IPS-18a (cell line): ENCODE measurements at regions not wholly inside any gene's neighbourhood (a gene's known extent, or its start where the extent isn't known, plus 50 kb on each side); places are given as distances from the start of the nearest gene placed in this dataset.

Source experiments
- H3K27ac ChIP-seq: one replicate; pipeline ENCODE4 v1.5.1; 2013; ENCODE audit warnings: low read length
- H3K27me3 ChIP-seq: one replicate; pipeline ENCODE4 v1.6.1; 2013; ENCODE audit warnings: mild to moderate bottlenecking, low read length; ENCODE audit not compliant: control insufficient read depth, insufficient read depth
- H3K36me3 ChIP-seq: one replicate; pipeline ENCODE4 v1.6.1; 2013; ENCODE audit warnings: low read depth, low read length; ENCODE audit not compliant: control insufficient read depth
- H3K4me1 ChIP-seq: one replicate; pipeline ENCODE4 v1.6.1; 2013; ENCODE audit warnings: low read depth, low read length; ENCODE audit not compliant: control insufficient read depth
- H3K4me3 ChIP-seq: one replicate; pipeline ENCODE4 v1.5.1; 2013; ENCODE audit warnings: low read length
- H3K9ac ChIP-seq: one replicate; pipeline ENCODE4 v1.6.1; 2013; ENCODE audit warnings: mild to moderate bottlenecking, low read length, moderate library complexity
- H3K9me3 ChIP-seq: one replicate; pipeline ENCODE4 v1.6.1; 2013; ENCODE audit warnings: low read depth, low read length; ENCODE audit not compliant: control insufficient read depth

DNA sequence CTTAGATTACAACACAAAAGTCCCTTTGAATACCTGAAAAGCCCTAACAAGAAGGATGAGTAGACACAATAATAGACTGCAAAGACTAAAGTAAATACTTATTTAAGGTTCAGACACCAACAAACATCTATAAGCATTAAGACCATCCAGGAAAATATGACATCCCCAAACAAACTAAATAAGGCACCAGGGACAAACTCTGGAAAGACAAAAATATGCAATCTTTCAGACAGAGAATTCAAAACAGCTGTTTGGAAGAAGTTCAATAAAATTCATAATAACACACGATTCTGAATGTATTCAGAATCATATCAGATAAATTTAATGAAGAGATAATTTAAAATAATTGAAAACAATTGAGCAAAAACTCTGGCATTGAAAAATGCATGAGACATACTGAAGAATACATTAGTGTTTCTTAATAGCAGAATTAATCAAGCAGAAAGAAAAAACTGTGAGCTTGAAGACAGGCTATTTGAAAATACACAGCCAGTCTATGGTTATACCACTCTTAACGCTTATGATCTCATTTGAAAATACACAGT, 1388.8 kb downstream of the DSC3 start:
- Histone ChIP-seq H3K9me3 (no peaks in the 10 kb centered on the region), H3K4me3 (no peak overlapping the region), H3K27ac (no peak overlapping the region), H3K4me1 (no peaks in the 10 kb centered on the region), H3K36me3 (no peaks in the 10 kb centered on the region), H3K27me3 (no peaks in the 10 kb centered on the region), H3K9ac (no peak overlapping the region)

DNA sequence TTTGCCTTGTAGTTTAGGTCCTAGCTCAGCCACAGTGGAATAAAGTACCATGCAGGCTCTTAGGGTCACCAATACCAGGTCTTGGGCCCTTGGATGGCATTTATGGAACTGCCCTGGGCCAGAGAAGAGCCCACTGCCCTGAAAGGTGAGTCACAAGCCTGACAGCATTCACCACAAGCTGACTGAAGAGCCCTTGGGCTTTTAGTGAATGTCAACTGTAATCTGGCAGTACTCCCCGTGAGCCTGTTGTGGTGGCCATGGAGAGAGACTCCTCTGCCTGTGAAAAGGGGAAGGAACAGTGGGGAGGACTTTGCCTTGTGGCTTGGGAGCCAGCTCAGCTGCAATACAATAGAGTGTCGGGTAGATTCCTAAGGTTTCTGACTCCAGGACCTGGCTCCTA, 1389.7 kb downstream of the DSC3 start:
- Histone ChIP-seq H3K4me1 (no peaks in the 10 kb centered on the region), H3K9me3 (no peaks in the 10 kb centered on the region), H3K4me3 (no peak overlapping the region), H3K27ac (no peak overlapping the region), H3K27me3 (no peaks in the 10 kb centered on the region), H3K9ac (no peak overlapping the region), H3K36me3 (no peaks in the 10 kb centered on the region)

DNA sequence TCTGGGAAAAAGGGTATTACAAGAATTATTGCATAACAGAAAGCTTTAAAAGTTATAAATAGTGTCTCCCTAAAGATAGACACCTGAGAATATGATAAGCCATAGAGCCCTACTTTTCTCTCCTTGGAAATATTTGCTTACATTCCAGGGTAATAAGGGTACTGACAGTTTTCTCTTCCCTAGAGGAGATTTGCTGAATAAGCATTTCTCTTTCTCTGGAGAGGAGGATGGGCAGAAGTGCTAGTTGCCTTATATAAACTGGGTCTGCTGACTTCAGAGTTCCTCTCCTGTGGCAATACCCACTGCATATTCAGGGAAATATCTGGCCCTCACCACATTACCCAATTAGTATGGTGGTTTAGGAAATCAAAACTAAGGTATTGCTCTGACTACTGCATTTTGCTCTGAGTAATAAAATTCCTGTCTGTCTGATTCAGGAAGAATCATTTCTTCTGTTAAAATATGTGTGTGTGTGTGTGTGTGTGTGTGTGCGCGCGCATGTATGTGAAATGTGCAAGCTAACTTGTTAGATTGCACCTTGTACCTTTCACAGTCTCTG, 1391.3 kb downstream of the DSC3 start:
- Histone ChIP-seq H3K9ac (no peak overlapping the region), H3K27me3 (no peaks in the 10 kb centered on the region), H3K4me3 (no peak overlapping the region), H3K36me3 (no peaks in the 10 kb centered on the region), H3K27ac (no peak overlapping the region), H3K4me1 (no peaks in the 10 kb centered on the region), H3K9me3 (no peaks in the 10 kb centered on the region)

GRCh38 chr18:29648891-29649290, 1393.7 kb downstream of the DSC3 start:
- Histone ChIP-seq H3K9ac (no peak overlapping the region), H3K9me3 (no peaks in the 10 kb centered on the region), H3K27ac (no peak overlapping the region), H3K27me3 (no peaks in the 10 kb centered on the region), H3K4me3 (no peak overlapping the region), H3K36me3 (no peaks in the 10 kb centered on the region), H3K4me1 (no peaks in the 10 kb centered on the region)

DNA sequence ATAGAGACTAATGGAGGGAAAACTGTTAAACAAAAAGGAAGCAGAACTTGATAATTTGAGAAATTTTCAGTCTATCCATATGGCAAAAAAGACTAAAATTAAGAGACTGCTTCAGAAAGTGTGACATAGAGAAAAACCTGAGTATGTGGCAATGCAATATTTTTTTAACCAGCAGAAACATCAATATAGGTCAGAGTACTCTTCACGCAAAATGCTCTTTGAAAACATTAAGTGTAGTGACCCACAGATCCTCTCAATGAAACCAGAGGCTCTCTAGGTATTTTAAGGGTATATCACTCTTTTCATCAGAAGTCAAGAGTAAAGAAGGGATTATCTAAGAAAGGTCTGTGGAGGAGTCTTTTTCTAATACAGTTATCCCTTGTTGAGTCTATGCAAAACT, 1394.8 kb downstream of the DSC3 start:
- Histone ChIP-seq H3K27me3 (no peaks in the 10 kb centered on the region), H3K9ac (no peak overlapping the region), H3K4me1 (no peaks in the 10 kb centered on the region), H3K9me3 (no peaks in the 10 kb centered on the region), H3K27ac (no peak overlapping the region), H3K36me3 (no peaks in the 10 kb centered on the region), H3K4me3 (no peak overlapping the region)

- no peak overlapping the region for H3K27ac ChIP-seq
- H3K9me3 ChIP-seq: no peaks in the 10 kb centered on the region
- no peak overlapping the region for H3K4me3 ChIP-seq
- no peak overlapping the region for H3K9ac ChIP-seq
- H3K27me3 ChIP-seq: no peaks in the 10 kb centered on the region
- H3K4me1 ChIP-seq: no peaks in the 10 kb centered on the region
- no peaks in the 10 kb centered on the region for H3K36me3 ChIP-seq
Observed at GRCh38 chr18:29644276-29644675, 1398.3 kb downstream of the DSC3 start.

- H3K4me1 ChIP-seq: no peaks in the 10 kb centered on the region
- no peak overlapping the region for H3K4me3 ChIP-seq
- no peaks in the 10 kb centered on the region for H3K9me3 ChIP-seq
Observed at GRCh38 chr18:29629493-29630036, 1413.0 kb downstream of the DSC3 start.

DNA sequence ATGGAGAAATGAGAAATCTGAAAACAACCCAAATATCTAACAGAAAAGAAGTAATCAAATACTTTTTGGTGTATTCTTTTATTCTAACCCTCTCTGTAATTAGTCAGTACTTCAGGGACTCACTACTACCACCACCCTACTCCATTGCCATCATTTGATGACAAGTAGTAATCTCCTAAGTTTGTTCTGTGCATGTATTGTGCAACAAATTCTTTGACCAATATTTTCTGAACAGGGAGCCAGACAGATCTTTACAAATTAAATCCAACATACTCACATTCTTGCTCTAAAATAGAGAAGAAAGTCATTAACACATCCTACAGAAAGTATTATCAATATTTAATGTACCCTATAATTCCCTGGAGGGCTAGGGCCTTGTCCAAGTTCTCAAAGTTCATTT, 1416.4 kb downstream of the DSC3 start:
- H3K27ac ChIP-seq: no peak overlapping the region
- H3K36me3 ChIP-seq: no peaks in the 10 kb centered on the region
- H3K4me1 ChIP-seq: no peaks in the 10 kb centered on the region
- H3K27me3 ChIP-seq: no peaks in the 10 kb centered on the region
- H3K9me3 ChIP-seq: no peaks in the 10 kb centered on the region
- no peak overlapping the region for H3K4me3 ChIP-seq
- H3K9ac ChIP-seq: no peak overlapping the region

More at GRCh38 chr18:29629493-29630036, 1413.0 kb downstream of the DSC3 start:
- Histone ChIP-seq H3K27me3 (no peaks in the 10 kb centered on the region), H3K36me3 (no peaks in the 10 kb centered on the region), H3K27ac (no peak overlapping the region), H3K9ac (no peak overlapping the region)

DNA sequence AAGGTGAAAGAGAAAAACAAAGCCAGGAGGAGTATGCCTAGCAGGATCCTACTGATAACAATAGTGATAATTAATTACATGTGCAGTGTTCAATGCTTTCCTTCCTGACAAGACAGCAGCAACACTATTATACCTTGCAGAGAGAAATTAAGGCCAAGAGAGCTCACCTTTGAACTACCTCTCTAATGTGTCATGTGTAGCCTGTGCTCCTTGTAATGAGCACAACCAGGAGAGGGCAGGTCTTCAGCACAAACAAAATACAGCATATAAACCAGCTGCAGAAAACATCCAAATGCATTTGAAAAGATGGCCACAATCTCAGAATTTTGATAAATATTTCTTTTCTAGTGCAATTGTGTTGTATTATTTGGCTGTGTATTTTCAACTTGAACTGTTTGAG, 1425.7 kb downstream of the DSC3 start:
- H3K36me3 ChIP-seq: no peaks in the 10 kb centered on the region
- H3K4me1 ChIP-seq: no peaks in the 10 kb centered on the region
- no peaks in the 10 kb centered on the region for H3K9me3 ChIP-seq
- no peak overlapping the region for H3K4me3 ChIP-seq
- H3K27ac ChIP-seq: no peak overlapping the region
- H3K27me3 ChIP-seq: no peaks in the 10 kb centered on the region
- no peak overlapping the region for H3K9ac ChIP-seq

- Histone ChIP-seq H3K27ac (no peak overlapping the region), H3K4me3 (no peak overlapping the region), H3K9ac (no peak overlapping the region), H3K4me1 (no peaks in the 10 kb centered on the region), H3K9me3 (peaks cover 13% of the 10 kb centered on the region), H3K36me3 (no peaks in the 10 kb centered on the region), H3K27me3 (no peaks in the 10 kb centered on the region)
Observed at GRCh38 chr18:29608982-29609381, 1432.1 kb upstream of the CDH2 start.

- Histone ChIP-seq H3K27me3 (no peaks in the 10 kb centered on the region), H3K9me3 (peaks cover 13% of the 10 kb centered on the region), H3K27ac (no peak overlapping the region), H3K4me3 (no peak overlapping the region), H3K4me1 (no peaks in the 10 kb centered on the region), H3K36me3 (no peaks in the 10 kb centered on the region), H3K9ac (no peak overlapping the region)
Observed at GRCh38 chr18:29605365-29605764, 1428.4 kb upstream of the CDH2 start.

GRCh38 chr18:29596959-29597358, 1420.0 kb upstream of the CDH2 start:
- H3K9ac ChIP-seq: no peak overlapping the region
- no peaks in the 10 kb centered on the region for H3K36me3 ChIP-seq
- no peaks in the 10 kb centered on the region for H3K4me1 ChIP-seq
- H3K4me3 ChIP-seq: no peak overlapping the region
- H3K27ac ChIP-seq: no peak overlapping the region
- H3K9me3 ChIP-seq: no peaks in the 10 kb centered on the region
- H3K27me3 ChIP-seq: no peaks in the 10 kb centered on the region
